NCI-H1092 treated with DMSO at 0.1 percent for 48 hours (cell line): ENCODE measurements at regions not wholly inside any gene's neighbourhood (a gene's known extent, or its start where the extent isn't known, plus 50 kb on each side); places are given as distances from the start of the nearest gene placed in this dataset.
"Not testable (repeated sequence)": the region's sequence is repeated elsewhere in the genome, so short reads cannot be mapped to it uniquely, and the experiment has no call there.

Experiments
- DNase-seq: peaks from one replicate; lab custom pipeline; 2025; lab: John Stamatoyannopoulos, UW

DNA sequence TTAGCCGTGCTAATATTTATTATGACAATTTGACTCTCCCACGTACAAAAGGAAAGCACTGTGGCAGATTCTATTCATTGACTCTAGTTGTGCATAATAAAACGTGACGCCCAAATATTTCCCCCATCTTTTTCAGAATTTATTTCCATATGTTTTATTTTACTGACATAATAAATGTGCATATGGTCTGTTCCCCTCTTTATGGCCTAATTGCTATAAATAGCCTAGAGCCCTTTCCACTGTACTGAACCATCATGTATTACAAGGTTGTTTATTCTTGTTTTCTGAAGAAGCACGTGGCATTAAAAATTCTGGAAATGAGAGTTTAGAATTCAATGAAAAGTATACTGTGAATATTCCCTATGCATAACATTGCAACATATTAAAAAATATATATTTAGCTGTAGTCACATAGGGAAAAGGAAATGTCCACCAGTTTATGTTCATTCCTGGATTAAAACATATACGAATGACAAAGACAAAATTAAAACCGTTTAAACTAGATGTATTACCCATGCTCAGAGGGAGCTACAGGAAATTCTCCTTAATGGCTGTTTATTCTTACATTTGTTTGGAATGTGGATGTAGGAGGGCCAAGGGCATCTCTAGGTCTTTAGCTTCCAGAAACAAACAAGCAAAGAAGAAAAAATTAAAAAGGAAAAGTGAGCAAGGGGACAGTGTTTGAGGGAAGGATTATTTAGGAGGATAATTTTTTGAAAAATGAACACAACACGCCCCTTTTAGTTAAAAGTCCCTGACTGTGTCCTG, 122.1 kb upstream of the MMADHC start:
- DNase-seq = no peak

- no peak for DNase-seq
These were observed 115.7 kb upstream of the MMADHC start for GRCh38 chr2:149703281-149703680.

DNA sequence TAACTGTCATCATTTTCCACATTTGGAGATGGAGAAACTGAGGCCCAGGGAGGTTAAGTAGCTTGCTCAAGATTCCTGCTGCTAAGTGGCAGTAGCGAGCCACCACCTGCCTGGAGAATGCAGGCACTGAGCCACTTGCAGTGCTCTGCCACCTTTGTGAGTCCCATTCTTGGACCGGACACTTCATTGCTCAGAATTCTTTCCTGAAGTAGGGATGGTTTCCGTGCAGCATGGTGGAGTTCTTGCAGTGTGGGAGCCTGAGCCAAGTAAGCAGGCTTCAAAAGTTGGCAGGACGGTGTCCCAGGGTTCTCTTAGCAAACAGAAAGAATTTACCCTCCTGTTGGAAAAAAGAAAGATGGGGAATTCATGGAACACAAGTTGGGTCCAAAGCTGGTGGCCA, 115.0 kb upstream of the MMADHC start:
- no peak for DNase-seq

GRCh38 chr2:149701241-149701640, 113.7 kb upstream of the MMADHC start:
- no peak for DNase-seq

DNA sequence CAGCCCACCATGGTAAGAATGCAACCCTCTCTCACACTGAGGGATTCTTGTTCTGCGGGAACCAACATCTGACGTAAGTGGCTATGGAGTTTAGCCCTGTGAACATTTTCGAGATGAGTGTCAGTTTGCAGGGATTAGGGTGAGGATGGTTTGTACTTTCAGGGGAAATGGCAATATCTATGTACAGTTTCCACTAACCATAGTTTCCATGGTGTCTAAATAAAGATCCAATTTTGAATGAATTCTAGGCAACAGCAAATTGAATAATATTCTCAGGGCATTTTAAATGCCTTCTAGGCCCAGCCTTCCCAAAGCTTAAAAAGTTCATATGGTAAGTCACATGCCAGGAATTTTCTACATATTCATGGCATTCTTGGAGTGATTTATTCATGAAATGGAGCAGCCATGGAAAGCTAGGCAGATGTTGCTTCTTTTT, 105.4 kb upstream of the MMADHC start:
- no peak for DNase-seq

- DNase-seq = no peak
These were observed 103.2 kb upstream of the MMADHC start for GRCh38 chr2:149690825-149691224.

- no peak for DNase-seq
These were observed 99.5 kb upstream of the MMADHC start for GRCh38 chr2:149687052-149687427.

DNA sequence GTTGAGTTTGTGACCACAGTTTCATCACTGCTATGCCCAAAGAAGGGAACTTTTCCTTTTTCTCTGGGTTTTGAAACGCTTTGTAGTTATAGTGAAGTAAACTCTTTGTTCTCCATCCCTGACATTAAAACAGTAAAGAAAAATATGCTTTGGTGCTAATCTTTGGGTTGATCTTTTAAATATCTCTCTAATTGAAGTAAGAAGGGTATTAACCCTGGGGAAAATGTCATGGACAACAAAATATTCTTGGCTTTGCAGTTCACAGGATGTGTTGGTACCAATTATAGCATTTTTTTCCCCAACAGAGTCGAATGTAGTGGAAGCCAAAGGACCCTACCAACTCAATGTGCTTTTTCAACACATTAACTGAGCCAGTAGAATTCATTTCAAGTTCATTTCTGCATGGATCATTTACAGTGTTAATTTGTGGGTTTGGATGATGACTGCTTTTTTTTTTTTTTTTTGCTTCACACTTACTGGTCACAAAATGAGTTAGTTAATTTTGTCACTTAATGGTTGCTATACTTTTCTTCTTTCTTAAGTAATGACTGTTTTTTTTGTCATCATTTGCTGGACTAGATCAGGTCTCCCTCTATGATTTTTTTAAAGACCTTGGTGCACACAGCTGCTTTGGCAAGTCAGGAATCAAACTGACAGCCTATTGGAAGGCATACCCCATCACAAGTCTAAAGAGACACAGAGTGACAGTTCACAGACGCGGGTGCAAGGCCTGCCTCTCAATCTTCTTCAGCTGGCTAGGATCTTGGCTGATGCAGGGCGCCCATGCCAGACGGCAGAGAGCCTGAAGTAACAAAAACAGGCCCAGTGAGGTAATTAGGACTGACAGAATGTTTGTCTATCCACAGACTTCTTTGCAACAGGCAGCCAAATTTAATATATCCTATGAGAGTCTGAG, 98.8 kb upstream of the MMADHC start:
- no peak for DNase-seq

DNA sequence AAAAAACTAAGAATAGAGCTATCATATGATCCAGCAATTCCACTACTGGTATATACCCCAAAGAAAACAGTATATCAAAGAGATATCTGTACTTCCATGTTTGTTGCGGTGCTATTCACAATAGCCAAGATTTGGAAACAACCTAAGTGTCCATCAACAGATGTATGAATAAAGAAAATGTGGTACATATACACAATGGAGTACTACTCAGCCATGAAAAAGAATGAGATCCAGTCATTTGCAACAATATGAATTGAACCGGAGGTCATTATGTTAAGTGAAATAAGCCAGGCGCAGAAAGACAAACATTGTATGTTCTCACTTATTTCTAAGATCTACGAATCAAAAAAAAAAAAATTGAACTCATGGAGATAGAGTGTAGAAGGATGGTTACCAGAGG, 97.8 kb upstream of the MMADHC start:
- not testable (repeated sequence) for DNase-seq

DNA sequence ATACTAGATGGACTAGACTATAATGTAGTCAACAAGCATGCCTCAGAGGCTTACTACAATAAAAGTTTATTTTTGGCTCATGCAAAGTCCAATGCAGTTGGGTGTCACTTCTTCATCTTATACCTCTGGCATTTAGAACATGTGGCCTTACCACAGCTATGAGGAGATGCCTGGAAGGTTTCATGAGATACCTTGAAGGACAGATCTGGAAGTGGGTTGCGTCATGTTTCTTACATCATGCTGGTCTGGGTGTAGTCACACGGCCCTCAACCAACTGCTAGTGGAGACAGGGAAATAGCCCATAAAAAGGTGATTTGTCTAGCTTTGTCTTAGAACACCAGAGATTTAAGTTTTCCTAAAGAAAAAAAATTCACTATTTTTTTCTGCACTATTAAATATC, 91.7 kb upstream of the MMADHC start:
- DNase-seq = no peak

DNA sequence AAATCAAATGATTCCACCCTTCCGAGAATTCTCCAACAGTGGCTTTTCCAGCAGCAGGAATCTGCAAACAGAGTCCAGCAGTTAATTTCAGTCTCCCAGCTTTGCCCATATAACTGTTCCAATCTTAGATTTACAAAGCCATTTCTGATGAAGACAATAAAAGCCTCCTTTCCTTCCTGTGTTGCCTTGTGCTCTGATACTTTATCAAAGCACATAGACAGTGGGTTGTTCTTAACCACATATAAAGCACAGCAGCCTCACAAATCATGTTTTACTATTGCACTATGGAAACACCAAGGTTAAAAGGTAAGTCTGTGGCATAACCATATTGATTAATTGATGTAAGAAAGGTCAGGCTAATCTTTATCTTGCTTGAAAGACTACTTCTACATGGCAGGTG, 89.8 kb upstream of the MMADHC start:
- no peak for DNase-seq

GRCh38 chr2:149670086-149670485, 82.5 kb upstream of the MMADHC start:
- DNase-seq = no peak

GRCh38 chr2:149666809-149667320, 79.3 kb upstream of the MMADHC start:
- DNase-seq = no peak

DNA sequence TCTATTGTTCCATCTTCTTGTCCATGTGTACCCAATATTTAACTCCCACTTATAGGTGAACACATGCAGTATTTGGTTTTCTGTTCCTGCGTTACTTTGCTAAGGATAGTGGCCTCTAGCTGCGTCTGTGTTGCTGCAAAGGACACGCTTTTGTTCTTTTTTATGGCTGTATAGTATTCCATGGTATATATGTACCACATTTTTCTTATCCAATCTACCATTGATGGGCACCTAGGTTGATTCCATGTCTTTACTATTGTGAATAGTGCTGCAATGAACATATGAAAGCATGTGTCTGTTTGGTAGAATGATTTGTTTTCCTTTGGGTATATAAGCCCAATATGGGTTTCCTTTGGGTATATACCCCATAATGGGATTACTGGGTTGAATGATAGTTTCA, 77.3 kb upstream of the MMADHC start:
- no peak for DNase-seq

GRCh38 chr2:149662556-149662955, 75.0 kb upstream of the MMADHC start:
- DNase-seq = no peak

GRCh38 chr2:149661844-149662243, 74.3 kb upstream of the MMADHC start:
- no peak for DNase-seq

DNA sequence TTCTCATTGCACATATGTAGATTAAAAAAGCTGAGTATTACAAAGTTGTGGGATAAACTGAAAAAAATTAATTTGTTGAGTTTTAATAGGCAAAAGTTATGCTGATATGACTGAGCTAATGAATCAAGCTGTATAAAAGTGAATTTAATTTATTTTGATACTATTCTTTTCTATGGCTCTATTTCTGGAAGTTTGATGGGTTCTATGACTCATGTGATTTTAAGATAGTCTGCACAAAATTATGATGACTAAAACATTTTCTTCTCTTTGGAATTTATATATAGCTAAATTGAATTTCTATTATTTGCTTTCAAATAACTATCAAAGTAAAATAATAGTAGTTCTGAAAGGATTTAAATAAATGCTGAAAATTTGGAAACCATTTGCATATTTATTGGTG, 71.0 kb upstream of the MMADHC start:
- DNase-seq = no peak

- no peak for DNase-seq
These were observed 69.9 kb upstream of the MMADHC start for GRCh38 chr2:149657401-149658040.

- no peak for DNase-seq
These were observed 69.4 kb upstream of the MMADHC start for GRCh38 chr2:149656996-149657395.

GRCh38 chr2:149653831-149654445, 66.4 kb upstream of the MMADHC start:
- DNase-seq = no peak

DNA sequence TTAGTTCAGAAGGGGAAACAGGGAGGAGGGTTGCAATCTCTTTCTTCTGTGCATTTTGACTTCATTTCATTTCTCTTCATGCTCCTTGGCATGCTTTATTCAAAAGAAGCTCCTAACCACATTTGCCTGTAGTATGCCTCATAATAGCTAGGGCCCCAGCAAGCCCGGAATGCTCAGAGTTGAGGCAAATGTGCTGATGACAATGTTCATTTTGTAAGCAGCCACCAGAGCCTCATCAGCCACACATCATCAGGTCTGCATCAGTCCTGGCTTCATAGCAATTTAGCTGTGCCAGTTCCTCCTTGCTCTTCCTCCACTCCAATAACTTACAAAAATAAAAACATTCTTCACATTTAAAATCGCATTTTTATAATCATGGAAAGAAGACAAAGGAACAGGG, 65.4 kb upstream of the MMADHC start:
- no peak for DNase-seq

- DNase-seq = no peak
These were observed 65.0 kb upstream of the MMADHC start for GRCh38 chr2:149652526-149652925.
